ENCODE measurements at regions not wholly inside any gene's neighbourhood (a gene's known extent, or its start where the extent isn't known, plus 50 kb on each side); places are given as distances from the start of the nearest gene placed in this dataset.

DNA sequence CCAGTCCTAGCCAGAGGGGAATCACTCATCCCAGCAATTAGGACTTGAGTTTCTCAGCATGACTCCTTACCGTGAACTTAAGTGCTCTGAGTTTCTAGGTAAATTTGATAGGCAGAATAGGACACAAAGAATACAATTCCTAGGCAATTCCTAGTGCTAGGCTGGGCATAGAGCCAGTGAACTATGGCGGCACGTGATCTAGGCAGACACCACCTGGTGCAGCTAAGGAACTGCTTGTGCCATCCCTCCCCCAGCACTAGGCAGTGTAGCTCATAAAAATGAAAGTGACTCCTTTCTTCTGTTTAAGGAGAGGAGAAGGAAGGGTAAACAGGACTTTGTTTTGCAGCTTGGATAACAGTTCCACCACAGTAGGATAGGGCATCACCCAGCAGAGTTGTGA, 736.3 kb upstream of the PCDH7 start:
- ATAC-seq (ENCODE audit: low read depth) (no peak), DNase-seq (no peak)
- no peaks in the 10 kb centered on the region for H3K27me3 ChIP-seq (replicated peaks in 1 of 4; ENCODE audit: control extremely low read depth in 1 of 4, control insufficient read depth in 3 of 4, insufficient read depth in 4 of 4, low read length in 3 of 4)
- ChIA-PET CTCF (no interaction called here), POLR2A (no interaction called here)
- H3K27ac ChIP-seq (ENCODE audit: low read length in 2 of 2): no peak overlapping the region
- no peaks in the 10 kb centered on the region for H4K20me1 ChIP-seq (ENCODE audit: control insufficient read depth, insufficient read depth, low read length, poor library complexity, severe bottlenecking)
- H2AFZ ChIP-seq (ENCODE audit: insufficient read depth, low read depth, low read length, poor library complexity, severe bottlenecking): no peak overlapping the region
- 90% methylated on average over 2 of the region's 3 CpGs for WGBS (ENCODE audit: insufficient coverage)
- H3K79me2 ChIP-seq (ENCODE audit: control insufficient read depth, insufficient read depth, low read length): no peaks in the 10 kb centered on the region
- Mint-ChIP-seq H3K27me3 (no peaks in the 10 kb centered on the region), H3K9me3 (ENCODE audit: insufficient read depth) (no peaks in the 10 kb centered on the region), H3K4me1 (no peaks in the 10 kb centered on the region), H3K27ac (no peak overlapping the region), H3K4me3 (no peak overlapping the region)
- H3K9ac ChIP-seq (ENCODE audit: low read length): no peak overlapping the region
- no peaks in the 10 kb centered on the region for H3K36me3 ChIP-seq (replicated peaks in 1 of 2; ENCODE audit: control extremely low read depth in 1 of 2, control insufficient read depth in 1 of 2, extremely low read depth in 1 of 2, insufficient read depth in 2 of 2, low read length in 1 of 2)
- H3K9me3 ChIP-seq (ENCODE audit: control extremely low read depth in 1 of 3, control insufficient read depth in 2 of 3, insufficient read depth in 1 of 3, low read length in 2 of 3): peaks cover 0 to 8% (median 0%) of the 10 kb centered on the region in 3 donors
- no peaks in the 10 kb centered on the region for H3K4me1 ChIP-seq (ENCODE audit: control insufficient read depth in 2 of 2, insufficient read depth in 2 of 2, low read length in 2 of 2)
- intact Hi-C loops (cut with micrococcal nuclease): no loop called here
- no peak overlapping the region for H3K4me2 ChIP-seq (replicated peaks; ENCODE audit: low read depth, low read length, poor library complexity, severe bottlenecking)
- no peak overlapping the region for H3K4me3 ChIP-seq (ENCODE audit: control extremely low read depth in 1 of 5, extremely low read depth in 1 of 5, insufficient read depth in 1 of 5, low read depth in 2 of 5, low read length in 4 of 5)
- no peak for TF ChIP-seq EZH2 (IDR thresholded peaks at IDR 0.05; ENCODE audit: borderline replicate concordance, insufficient read depth, low read depth, low read length, poor library complexity, severe bottlenecking)
- TF ChIP-seq, protein P1, sequence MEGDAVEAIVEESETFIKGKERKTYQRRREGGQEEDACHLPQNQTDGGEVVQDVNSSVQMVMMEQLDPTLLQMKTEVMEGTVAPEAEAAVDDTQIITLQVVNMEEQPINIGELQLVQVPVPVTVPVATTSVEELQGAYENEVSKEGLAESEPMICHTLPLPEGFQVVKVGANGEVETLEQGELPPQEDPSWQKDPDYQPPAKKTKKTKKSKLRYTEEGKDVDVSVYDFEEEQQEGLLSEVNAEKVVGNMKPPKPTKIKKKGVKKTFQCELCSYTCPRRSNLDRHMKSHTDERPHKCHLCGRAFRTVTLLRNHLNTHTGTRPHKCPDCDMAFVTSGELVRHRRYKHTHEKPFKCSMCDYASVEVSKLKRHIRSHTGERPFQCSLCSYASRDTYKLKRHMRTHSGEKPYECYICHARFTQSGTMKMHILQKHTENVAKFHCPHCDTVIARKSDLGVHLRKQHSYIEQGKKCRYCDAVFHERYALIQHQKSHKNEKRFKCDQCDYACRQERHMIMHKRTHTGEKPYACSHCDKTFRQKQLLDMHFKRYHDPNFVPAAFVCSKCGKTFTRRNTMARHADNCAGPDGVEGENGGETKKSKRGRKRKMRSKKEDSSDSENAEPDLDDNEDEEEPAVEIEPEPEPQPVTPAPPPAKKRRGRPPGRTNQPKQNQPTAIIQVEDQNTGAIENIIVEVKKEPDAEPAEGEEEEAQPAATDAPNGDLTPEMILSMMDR (IDR thresholded peaks at IDR 0.05): no peak

DNA sequence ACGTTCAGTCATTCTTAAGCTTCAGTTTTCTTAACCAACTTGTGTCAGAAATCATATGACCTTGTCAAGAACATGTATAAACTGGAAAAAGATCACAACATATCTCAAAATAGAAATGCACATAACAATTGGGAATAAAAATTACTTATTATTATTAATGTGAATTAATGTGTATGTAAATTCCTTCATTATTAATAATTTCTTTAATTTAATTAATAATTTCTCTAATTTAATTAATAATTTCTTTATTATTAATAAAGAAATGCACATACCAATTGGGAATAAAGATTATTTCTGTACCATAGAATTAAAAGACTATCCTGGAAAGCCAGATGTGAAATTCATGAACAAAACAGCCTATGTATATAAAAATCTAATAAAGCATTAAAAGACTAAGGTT, 718.5 kb upstream of the PCDH7 start:
- ChIA-PET CTCF (no interaction called here), POLR2A (no interaction called here)
- Histone ChIP-seq H3K4me3 (ENCODE audit: control extremely low read depth in 1 of 5, extremely low read depth in 1 of 5, insufficient read depth in 1 of 5, low read depth in 2 of 5, low read length in 4 of 5) (no peak overlapping the region), H3K36me3 (replicated peaks in 1 of 2; ENCODE audit: control extremely low read depth in 1 of 2, control insufficient read depth in 1 of 2, extremely low read depth in 1 of 2, insufficient read depth in 2 of 2, low read length in 1 of 2) (no peaks in the 10 kb centered on the region), H3K4me2 (replicated peaks; ENCODE audit: low read depth, low read length, poor library complexity, severe bottlenecking) (no peak overlapping the region), H4K20me1 (ENCODE audit: control insufficient read depth, insufficient read depth, low read length, poor library complexity, severe bottlenecking) (no peaks in the 10 kb centered on the region), H3K79me2 (ENCODE audit: control insufficient read depth, insufficient read depth, low read length) (no peaks in the 10 kb centered on the region), H2AFZ (ENCODE audit: insufficient read depth, low read depth, low read length, poor library complexity, severe bottlenecking) (no peak overlapping the region), H3K9me3 (ENCODE audit: control extremely low read depth in 1 of 3, control insufficient read depth in 2 of 3, insufficient read depth in 1 of 3, low read length in 2 of 3) (peaks cover 0 to 3% (median 0%) of the 10 kb centered on the region in 3 donors), H3K27me3 (replicated peaks in 1 of 4; ENCODE audit: control extremely low read depth in 1 of 4, control insufficient read depth in 3 of 4, insufficient read depth in 4 of 4, low read length in 3 of 4) (no peaks in the 10 kb centered on the region), H3K4me1 (ENCODE audit: control insufficient read depth in 2 of 2, insufficient read depth in 2 of 2, low read length in 2 of 2) (no peaks in the 10 kb centered on the region), H3K27ac (ENCODE audit: low read length in 2 of 2) (no peak overlapping the region), H3K9ac (ENCODE audit: low read length) (no peak overlapping the region)
- Mint-ChIP-seq H3K4me3 (no peak overlapping the region), H3K27me3 (no peaks in the 10 kb centered on the region), H3K4me1 (no peaks in the 10 kb centered on the region), H3K27ac (no peak overlapping the region), H3K9me3 (ENCODE audit: insufficient read depth) (no peaks in the 10 kb centered on the region)
- no peak for TF ChIP-seq EZH2 (IDR thresholded peaks at IDR 0.05; ENCODE audit: borderline replicate concordance, insufficient read depth, low read depth, low read length, poor library complexity, severe bottlenecking)
- TF ChIP-seq, protein P1 (IDR thresholded peaks at IDR 0.05): no peak
- ATAC-seq (ENCODE audit: low read depth) (no peak), DNase-seq (no peak)
- no CpG with 5 or more reads among the region's 1 CpG for WGBS (ENCODE audit: insufficient coverage)
- intact Hi-C loops (cut with micrococcal nuclease): no loop called here

Measured in B cell (primary cell).